GM19463 (cell line): ENCODE measurements at regions not wholly inside any gene's neighbourhood (a gene's known extent, or its start where the extent isn't known, plus 50 kb on each side); places are given as distances from the start of the nearest gene placed in this dataset.

Experiments
- ATAC-seq: cut with Tn5 transposase; IDR thresholded peaks from one replicate; pipeline ENCODE4 v1.9.1; 2021; ENCODE audit warnings: mild to moderate bottlenecking, moderate library complexity; ENCODE audit not compliant: unreplicated experiment

- no peak for ATAC-seq
Observed at GRCh38 chr2:147560810-147561535, 283.9 kb upstream of the ACVR2A start.

DNA sequence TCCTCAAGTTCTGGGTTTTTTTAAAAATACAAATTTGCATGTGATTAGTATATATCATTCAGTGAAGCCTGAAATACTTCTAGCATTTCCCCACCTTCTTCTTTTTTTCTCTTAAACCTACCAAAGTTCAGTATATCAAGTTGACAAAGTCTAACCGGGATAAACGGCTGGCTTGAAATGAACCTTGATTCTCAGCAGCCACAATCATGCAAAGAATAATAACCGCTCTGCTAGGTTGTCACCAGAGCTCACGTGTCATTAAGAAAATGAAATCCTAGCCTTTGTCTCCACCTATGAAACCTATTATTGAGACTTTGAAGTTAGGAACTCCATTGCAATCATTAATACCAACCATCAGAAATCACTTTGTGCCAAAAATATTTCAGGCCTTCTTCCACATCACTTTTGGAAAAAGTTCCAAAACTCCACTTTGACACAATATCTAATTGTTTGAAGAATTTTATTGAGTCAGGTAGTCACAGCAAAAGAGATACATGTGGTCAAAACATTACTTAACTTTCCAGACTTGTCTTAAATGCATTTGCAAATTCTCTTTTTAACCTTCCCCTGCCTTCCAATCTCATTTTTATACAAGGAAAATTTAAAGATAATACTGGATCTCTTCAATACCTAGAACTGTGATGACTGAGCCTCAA is 285.6 kb upstream of the ACVR2A start:
- ATAC-seq: no peak

- ATAC-seq: no peak
Observed at GRCh38 chr2:147558620-147559019, 286.2 kb upstream of the ACVR2A start.

- ATAC-seq: no peak
Observed at GRCh38 chr2:147554521-147555107, 290.2 kb upstream of the ACVR2A start.

DNA sequence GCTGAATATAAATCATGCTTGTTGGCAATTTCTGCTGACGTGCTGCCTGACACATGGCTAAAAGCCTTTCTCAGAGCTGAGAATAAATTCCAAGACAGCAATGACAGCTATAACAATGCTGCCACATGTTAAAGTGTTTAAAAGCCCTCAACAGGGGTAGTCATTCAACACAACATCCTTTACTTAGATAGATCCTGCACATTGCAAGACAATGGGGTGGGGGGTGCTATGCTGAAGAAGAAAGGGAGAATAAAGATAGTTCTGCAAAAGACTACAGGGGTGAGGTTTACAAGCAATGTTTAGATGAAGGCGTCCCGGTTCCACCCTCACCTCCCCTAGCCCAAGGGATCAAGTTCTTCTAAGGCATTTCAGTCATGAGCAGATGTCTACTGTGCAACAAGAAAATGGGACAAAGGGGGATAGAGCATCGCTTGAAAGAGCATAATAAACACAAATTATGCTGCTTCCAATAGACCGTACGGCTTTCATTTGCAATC is 291.0 kb upstream of the ACVR2A start:
- no peak for ATAC-seq

DNA sequence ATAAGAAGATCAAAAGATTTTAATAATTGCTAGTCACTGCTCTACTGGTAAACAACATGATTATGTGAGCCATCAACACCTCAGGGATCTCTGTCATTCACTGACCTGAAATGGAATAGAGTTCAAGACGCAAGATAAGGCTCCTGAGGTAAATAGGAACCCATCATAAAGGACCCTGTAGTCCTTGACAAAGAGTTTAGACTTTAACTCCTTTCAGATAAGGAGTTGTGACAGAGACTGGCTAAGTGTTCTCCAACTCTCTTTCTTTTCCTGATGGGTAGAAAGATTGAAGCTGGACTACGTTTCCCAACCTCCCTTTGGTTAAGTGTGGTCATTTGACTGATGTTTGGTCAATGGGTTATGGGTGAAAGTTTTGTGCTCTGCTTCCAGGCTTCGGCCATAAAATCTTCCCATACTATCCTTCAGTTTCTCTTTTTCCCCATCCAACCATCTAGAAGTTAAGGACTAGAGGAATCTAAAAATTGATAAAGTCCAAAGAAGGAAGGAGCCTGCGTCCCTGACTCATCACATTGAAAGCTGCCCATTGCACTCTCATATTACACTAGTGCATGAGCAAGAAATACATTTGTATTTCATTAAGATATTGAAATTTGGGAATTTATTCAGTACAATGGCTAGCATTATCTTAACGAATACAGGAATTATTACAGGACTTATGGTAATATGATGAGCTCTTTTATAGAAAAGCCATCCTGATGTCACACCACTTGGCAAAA is 293.7 kb upstream of the ACVR2A start:
- no peak for ATAC-seq

DNA sequence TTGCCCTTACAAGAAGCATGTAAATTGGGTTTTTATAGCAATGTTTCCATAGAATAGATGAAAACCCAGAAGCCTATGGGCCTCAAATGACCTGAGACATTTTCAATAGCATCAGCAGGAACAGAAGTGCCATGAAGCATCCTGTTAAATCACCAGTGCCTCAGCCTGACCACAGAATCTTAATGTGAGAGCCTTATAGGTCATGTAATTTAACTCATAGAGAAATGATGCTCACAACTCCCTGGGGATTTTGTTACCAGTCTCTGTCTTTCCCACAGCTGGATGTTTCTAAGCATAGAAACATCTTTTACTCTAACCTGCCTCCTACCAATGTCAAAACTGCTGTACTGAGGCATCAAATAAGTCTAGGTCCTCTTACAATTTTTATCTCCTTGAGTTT is 295.8 kb upstream of the ACVR2A start:
- no peak for ATAC-seq

DNA sequence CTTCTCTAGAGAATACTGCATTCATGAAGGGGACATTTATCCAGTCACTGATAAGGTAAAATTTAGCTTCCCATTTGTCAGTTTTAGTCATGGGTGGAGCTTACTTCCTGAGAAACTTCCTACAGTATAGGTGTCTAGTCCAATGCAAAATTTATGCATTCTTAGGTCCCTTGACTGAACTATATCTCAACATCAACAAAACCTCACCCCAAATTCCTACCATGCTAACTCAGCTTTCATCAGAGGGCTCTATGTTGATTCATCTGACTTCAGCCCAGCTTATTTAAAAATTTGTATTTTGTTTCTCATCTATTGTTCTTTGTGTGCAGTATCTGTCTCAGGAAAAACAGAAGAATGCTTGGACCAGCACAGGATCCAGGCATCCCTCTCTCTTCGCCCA is 296.4 kb upstream of the ACVR2A start:
- no peak for ATAC-seq

- ATAC-seq: no peak
Observed at GRCh38 chr2:147547440-147547839, 297.4 kb upstream of the ACVR2A start.

- no peak for ATAC-seq
Observed at GRCh38 chr2:147546109-147546508, 298.7 kb upstream of the ACVR2A start.

GRCh38 chr2:147543056-147543455 is 301.8 kb upstream of the ACVR2A start:
- ATAC-seq: no peak

DNA sequence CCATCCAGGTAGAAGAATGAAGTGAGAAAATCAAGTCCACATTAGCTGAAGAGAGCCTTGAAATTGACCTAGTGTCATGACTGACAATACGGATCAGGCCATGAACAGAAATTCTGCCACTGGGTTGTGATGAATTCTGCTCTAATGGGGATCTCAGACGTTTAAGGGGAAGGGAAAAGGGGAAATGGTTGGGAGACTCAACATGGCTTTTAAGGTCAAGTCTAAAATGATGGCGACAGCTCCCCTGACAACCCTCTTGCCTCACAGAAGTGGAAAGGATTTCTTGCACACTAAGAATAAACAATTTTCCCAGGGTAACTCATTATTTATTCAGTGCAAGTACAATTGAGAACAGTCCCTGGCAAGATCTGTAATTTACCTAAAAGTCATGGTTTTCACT is 302.5 kb upstream of the ACVR2A start:
- no peak for ATAC-seq

GRCh38 chr2:147541314-147541713 is 303.5 kb upstream of the ACVR2A start:
- ATAC-seq: no peak

GRCh38 chr2:147538821-147539220 is 306.0 kb upstream of the ACVR2A start:
- ATAC-seq: no peak

DNA sequence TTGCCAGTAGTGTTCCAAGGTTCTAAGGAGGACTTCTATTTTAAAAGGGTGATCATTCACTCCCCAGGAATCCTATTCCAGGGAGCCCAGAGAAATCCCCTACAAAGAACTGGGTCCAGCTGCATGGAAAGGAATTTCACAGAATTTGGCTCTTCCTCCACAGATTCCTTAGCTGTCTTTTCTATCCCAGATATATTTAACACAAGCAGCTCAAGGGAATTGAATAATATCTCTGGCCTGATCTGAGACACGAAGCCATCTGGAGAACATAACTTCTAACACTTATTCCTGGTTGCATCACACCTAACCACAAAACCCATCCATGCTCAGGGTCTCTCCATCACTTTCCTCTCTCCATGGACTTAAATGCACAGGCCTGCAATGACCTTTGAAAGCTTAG is 306.7 kb upstream of the ACVR2A start:
- ATAC-seq: no peak

DNA sequence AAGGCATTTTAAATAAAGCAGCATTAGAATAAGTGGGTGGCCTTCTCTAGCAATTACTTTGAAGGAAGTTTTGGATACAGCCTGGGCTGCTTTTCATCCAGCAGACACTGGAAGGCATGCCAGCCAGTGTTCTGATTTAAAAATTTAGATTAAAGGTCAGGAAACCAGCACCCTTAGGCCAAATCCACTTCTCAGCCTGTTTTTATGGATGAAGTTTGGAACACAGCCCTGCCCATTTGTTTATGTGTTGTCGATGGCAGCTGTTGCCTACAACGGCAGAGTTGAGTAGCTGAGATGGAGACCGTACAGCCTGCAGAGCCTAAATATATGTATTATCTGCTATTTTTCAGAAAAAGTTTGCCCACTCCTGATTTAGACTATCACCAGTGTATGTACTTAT is 313.6 kb upstream of the ACVR2A start:
- ATAC-seq: no peak

DNA sequence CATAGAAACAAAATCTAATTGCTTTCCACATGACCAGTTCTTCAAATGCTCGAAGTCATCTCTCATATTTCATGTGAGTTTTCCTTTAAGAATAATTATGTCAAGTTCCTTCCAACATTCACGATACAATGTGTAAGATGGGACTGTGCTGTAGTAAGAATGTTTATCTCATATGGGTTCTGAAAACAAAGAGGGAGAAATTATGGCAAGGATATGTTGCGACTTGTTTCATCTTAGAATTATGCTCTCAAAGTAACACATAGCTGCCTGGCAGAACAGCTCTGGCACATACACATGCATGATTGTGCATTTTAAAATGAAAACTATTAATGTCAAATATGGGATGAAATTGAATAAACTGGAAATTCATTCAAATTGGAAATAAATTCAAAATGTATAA is 314.8 kb upstream of the ACVR2A start:
- no peak for ATAC-seq

DNA sequence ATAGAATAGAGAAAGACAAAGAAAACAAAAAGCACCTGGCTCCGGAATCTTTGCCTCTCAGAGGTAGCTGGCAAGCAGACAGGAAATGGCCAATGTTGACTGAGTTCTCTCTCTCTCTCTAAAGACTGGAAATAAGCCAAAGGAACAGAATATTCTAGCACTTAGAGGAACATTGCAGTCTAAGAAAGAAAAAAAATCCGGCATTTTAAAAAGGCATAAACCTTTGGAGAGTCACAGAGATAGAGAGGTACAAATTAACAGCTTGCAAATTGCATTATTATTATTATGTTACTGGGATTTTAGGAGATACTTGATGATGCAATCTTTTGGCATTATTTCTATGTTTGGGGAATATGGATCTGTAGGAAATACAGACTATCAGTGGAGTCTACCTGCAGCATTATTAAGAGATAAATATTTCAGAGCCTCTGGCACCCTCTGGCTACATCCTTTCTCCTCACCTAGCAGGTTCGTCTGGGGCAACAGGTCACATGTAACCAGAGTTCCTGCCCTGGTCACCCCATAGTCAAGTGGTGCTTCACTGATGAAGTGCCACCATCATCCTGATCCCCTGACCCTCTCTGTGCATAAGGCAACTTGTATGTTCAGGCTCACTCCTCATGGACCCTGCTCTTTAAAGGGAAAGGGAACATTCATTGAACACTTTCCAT is 318.9 kb upstream of the ACVR2A start:
- ATAC-seq: no peak

DNA sequence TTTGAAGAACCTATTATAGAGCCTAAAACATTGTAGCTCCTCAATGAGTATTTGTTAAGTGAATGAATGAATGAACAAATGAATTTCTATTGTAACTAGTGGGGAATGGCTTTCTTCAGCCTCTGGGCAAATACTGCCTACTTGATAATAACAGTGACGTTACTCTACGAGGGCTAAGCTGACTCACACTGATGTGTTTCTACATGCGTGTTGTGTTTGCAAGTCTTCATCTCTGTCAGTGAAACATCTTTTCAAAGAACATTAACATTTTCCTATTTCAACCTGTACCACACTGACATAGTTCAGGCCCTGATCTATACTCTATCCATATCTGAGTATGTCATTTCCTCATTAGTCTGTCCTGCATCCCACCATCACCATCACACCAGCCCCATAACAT is 319.9 kb upstream of the ACVR2A start:
- no peak for ATAC-seq

GRCh38 chr2:147523415-147523814 is 321.4 kb upstream of the ACVR2A start:
- ATAC-seq: no peak

DNA sequence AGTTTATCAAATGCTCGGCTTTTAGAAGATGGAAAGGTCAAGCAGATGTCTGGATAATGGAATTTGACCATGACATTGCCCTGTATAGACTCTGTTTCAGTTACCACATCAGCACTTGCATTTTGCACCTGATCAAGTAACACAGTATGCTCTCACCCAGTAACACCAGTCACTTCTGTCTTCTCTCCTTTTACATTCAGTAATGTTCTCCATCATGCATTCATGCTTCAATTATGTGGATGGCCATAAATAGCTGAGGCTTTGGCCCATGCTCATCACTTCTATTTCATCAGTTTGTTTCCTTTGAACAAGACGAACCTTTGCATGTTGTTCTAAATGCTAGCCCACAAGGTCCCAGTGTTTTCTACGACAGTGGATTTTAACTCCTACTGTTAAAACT is 322.9 kb upstream of the ACVR2A start:
- ATAC-seq: no peak
